ENCODE measurements at regions not wholly inside any gene's neighbourhood (a gene's known extent, or its start where the extent isn't known, plus 50 kb on each side); places are given as distances from the start of the nearest gene placed in this dataset.

DNA sequence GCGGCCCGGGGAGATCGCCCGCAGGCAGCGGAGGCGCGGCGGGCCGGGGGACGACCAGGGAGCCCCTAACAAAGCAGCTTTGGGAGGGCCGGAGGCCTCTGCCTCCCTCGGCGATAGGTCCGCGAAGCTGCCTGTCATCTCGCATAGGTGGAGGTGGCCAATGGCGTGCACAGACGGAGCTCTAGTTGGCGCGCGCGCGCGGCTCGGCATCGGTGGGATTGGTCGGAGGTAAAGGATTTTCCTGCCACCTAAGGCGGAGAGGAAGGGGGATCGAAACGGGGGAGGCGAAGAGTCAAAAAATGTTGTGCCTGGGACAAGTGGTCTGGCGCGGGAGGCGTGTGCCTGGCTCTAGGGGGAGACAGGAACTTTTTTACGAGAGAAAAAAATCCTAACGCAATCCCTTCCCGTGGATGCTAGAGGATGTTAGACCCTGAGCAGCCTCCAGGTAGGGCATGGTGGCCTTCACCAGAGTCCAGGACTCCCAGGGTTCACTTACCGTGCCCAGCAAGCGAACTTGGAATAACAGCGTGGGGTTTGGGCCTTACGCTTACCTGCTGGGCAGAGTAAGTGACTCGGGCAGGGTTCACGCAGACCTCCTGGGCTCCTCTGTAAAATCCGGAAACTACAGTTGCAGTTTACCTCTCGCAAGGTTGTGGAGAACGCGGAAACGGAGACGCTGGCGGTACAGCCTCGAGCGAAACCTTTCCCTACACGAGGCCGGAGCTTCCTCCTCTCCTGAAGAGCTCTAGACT lies 99.9 kb upstream of the SOD1 start:
- TF ChIP-seq, protein P1, sequence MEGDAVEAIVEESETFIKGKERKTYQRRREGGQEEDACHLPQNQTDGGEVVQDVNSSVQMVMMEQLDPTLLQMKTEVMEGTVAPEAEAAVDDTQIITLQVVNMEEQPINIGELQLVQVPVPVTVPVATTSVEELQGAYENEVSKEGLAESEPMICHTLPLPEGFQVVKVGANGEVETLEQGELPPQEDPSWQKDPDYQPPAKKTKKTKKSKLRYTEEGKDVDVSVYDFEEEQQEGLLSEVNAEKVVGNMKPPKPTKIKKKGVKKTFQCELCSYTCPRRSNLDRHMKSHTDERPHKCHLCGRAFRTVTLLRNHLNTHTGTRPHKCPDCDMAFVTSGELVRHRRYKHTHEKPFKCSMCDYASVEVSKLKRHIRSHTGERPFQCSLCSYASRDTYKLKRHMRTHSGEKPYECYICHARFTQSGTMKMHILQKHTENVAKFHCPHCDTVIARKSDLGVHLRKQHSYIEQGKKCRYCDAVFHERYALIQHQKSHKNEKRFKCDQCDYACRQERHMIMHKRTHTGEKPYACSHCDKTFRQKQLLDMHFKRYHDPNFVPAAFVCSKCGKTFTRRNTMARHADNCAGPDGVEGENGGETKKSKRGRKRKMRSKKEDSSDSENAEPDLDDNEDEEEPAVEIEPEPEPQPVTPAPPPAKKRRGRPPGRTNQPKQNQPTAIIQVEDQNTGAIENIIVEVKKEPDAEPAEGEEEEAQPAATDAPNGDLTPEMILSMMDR (IDR thresholded peaks at IDR 0.05; ENCODE audit: low read depth, low read length) = no peak
- DNase-seq (ENCODE audit: low read depth in 2 of 2) = peak; percentile 90 to 97
- peak overlapping the region; percentile 49 to 52 for H3K4me3 ChIP-seq (replicated peaks in 1 of 2; ENCODE audit: low read depth in 2 of 2, low read length in 2 of 2)

DNA sequence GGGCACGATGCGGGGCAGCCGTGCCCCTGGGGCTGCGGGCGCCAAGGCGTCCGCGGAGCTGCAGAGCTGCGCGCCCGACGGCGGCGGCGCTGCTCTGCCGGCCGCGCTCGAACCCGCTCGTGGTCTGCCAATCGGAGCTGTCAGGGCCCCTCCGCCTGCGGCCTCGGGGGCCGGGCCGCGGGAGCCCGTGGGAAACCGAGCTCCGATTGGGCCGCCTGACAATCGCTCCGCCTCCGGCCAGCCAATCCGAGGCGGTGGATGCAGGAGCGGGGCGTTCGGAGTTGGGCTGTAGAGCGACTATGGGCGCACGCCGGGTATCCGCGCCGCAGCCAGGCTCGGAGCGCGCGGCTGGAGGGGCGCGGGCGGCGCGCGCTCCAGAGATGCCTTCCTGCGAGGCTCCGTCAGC lies 100.5 kb upstream of the SOD1 start:
- TF ChIP-seq, protein P1 (IDR thresholded peaks at IDR 0.05; ENCODE audit: low read depth, low read length) = no peak
- peak overlapping the region; percentile 52 to 55 for H3K4me3 ChIP-seq (replicated peaks in 1 of 2; ENCODE audit: low read depth in 2 of 2, low read length in 2 of 2)
- DNase-seq (ENCODE audit: low read depth in 2 of 2) = peak; percentile 87 to 96

DNA sequence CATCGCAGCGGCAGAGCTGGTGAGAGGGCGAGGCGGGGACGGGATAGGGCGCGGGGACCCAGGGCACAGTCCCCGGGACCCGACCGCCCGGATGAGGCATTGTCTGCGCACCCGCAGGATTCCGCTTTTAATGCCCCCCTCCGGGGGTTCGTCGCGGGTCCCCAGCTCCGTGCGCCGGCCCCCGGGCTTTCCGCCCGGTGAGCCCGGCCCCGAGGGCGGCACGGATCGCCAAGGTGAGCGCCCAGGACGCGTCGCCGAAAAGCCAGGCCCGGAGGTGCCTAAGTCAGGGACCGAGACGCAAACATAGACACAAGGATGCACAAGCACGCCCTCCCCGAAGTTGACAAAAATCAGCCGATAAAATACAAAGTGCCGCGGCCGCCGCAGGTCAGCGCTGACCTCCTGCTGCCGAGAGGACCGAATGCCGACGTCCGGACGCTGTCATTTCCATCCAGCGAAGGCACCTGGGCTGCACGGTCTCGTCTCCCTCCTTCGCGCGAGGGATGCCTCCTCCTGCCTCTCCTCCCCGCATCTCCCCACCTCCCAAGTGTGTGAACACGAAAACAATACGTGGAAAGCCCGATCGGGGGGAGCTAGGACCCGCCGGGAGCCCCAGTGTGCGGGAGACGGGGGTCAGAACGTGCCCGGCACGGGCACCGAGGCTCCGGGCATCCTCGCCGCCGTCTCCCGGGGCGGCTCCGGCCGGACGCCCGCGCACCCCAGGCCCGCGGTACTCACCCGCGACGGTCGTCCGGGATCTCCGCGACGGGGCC lies 101.1 kb upstream of the SOD1 start:
- TF ChIP-seq, protein P1 (IDR thresholded peaks at IDR 0.05; ENCODE audit: low read depth, low read length) = no peak
- DNase-seq (ENCODE audit: low read depth in 2 of 2) = peak in 1 of 2 donors; percentile 12
- peak overlapping the region; percentile 52 to 55 for H3K4me3 ChIP-seq (replicated peaks in 1 of 2; ENCODE audit: low read depth in 2 of 2, low read length in 2 of 2)

DNA sequence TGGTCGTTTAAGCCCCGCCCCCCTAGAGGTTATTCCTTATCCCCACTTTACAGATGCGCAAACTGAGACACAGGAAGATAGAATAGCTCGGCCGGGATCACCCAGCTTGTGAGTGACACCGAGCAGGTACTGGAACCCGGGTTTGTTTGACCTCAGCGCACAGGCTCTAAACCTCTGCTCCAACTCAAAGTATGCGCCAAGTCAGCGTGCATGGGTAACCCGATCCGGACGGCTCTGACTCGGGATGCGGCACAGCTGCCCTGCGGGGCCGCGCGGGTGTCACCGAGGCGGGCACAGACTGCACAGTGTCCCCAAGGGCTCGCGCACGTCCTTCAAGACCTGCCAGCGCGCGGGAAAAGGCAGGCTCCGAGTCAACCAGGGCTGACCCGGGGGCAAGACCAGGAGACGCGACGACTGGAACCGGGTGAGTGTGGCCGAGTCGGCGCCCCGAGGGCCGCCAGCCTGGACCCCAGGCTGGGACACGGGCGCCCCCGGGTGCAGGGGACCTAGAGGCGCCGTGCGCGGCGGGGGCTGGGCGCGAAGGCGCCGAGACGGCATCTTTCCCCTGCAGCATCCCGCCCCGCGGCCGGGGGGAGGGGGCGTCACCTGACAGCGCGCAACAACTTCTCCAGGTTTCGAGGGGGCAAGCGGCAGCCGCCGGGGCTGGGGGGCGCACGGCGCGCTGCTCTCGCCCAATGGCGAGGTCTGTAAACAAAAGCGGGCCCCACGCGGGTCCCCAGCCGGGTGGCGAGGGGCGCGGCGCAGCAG lies 101.9 kb upstream of the SOD1 start:
- peak overlapping the region; percentile 52 to 55 for H3K4me3 ChIP-seq (replicated peaks in 1 of 2; ENCODE audit: low read depth in 2 of 2, low read length in 2 of 2)
- DNase-seq (ENCODE audit: low read depth in 2 of 2) = no peak
- TF ChIP-seq, protein P1 (IDR thresholded peaks at IDR 0.05; ENCODE audit: low read depth, low read length) = no peak

DNA sequence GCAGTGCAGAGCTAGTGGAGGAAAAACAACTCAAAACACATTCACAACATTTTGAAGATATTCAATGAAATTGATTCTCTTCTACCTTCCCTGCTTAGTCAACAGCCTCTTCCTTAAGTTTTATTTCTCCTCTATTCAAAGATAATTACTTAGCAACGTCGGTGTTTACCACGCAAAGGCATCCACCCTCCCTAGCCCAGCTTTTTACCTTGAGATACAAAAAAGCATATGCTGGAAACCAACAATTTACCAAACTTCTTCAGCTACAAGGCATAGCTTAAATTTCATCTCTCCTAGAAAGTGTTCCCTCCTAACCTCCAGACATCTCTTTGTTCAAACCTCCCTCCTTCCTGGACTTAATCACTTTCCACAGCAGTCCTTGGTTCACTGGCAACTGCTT lies 102.8 kb upstream of the SOD1 start:
- DNase-seq (ENCODE audit: low read depth in 2 of 2) = no peak
- no peak overlapping the region for H3K4me3 ChIP-seq (replicated peaks in 1 of 2; ENCODE audit: low read depth in 2 of 2, low read length in 2 of 2)
- TF ChIP-seq, protein P1 (IDR thresholded peaks at IDR 0.05; ENCODE audit: low read depth, low read length) = no peak

DNA sequence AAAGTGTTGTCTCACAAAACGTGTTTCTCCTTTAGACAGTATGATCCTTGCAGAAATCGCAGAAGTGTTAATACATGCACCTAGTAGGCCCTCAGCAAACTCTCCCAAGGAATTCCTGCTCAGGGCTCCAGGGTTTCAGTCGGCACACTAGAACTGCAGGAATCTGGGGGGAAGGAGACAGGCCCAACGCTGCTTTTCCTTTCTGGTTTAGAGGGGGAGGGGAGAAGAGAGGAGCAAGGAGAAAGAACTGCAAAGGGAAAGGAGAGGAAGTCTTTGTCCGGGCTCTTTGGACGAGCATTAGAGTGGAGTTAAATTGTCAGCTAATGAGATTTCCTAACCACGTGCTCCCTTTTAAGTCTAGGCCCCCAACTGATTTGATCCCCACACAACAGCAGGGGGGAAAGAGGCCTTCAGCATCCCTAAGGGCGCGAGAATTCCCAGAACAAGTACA lies 103.7 kb upstream of the SOD1 start:
- H3K4me3 ChIP-seq (replicated peaks in 1 of 2; ENCODE audit: low read depth in 2 of 2, low read length in 2 of 2) = no peak overlapping the region
- TF ChIP-seq, protein P1 (IDR thresholded peaks at IDR 0.05; ENCODE audit: low read depth, low read length) = no peak
- no peak for DNase-seq (ENCODE audit: low read depth in 2 of 2)
